ENCODE measurements at regions not wholly inside any gene's neighbourhood (a gene's known extent, or its start where the extent isn't known, plus 50 kb on each side); places are given as distances from the start of the nearest gene placed in this dataset.

GRCh38 chr3:64464955-64465354 lies 222.8 kb downstream of the ADAMTS9 start:
- Histone ChIP-seq H3K4me1 (ENCODE audit: low read depth) (no peaks in the 10 kb centered on the region), H3K4me3 (no peak overlapping the region), H3K9me3 (no peaks in the 10 kb centered on the region), H3K36me3 (ENCODE audit: low read depth) (no peaks in the 10 kb centered on the region)
- no peak for ATAC-seq
- intact Hi-C loops (cut with DNase I, micrococcal nuclease): no loop called here
- no peak for DNase-seq
- TF ChIP-seq CTCF (IDR thresholded peaks at IDR 0.05): no peak

- H3K4me3 ChIP-seq: no peak overlapping the region
- H3K36me3 ChIP-seq (ENCODE audit: low read depth): no peaks in the 10 kb centered on the region
- intact Hi-C loops (cut with DNase I, micrococcal nuclease): no loop called here
- no peaks in the 10 kb centered on the region for H3K9me3 ChIP-seq
- H3K4me1 ChIP-seq (ENCODE audit: low read depth): no peaks in the 10 kb centered on the region
- ATAC-seq (no peak), DNase-seq (no peak)
- TF ChIP-seq CTCF (IDR thresholded peaks at IDR 0.05): no peak
Observed at GRCh38 chr3:64463981-64464380, 223.8 kb downstream of the ADAMTS9 start.

GRCh38 chr3:64462203-64462602 lies 225.6 kb downstream of the ADAMTS9 start:
- intact Hi-C loops (cut with DNase I, micrococcal nuclease): no loop called here

GRCh38 chr3:64460877-64461276 lies 226.9 kb downstream of the ADAMTS9 start:
- H3K4me1 ChIP-seq (ENCODE audit: low read depth): no peaks in the 10 kb centered on the region
- ATAC-seq: no peak
- no peak overlapping the region for H3K4me3 ChIP-seq
- TF ChIP-seq CTCF (IDR thresholded peaks at IDR 0.05): no peak
- H3K9me3 ChIP-seq: no peaks in the 10 kb centered on the region
- H3K36me3 ChIP-seq (ENCODE audit: low read depth): no peaks in the 10 kb centered on the region
- no peak for DNase-seq
- intact Hi-C loops (cut with DNase I, micrococcal nuclease): no loop called here

More at GRCh38 chr3:64462203-64462602, 225.6 kb downstream of the ADAMTS9 start:
- H3K36me3 ChIP-seq (ENCODE audit: low read depth): no peaks in the 10 kb centered on the region
- TF ChIP-seq CTCF (IDR thresholded peaks at IDR 0.05): no peak
- H3K4me1 ChIP-seq (ENCODE audit: low read depth): no peaks in the 10 kb centered on the region
- DNase-seq: no peak
- no peaks in the 10 kb centered on the region for H3K9me3 ChIP-seq
- no peak for ATAC-seq
- H3K4me3 ChIP-seq: no peak overlapping the region

GRCh38 chr3:64460141-64460730 lies 227.6 kb downstream of the ADAMTS9 start:
- H3K9me3 ChIP-seq: no peaks in the 10 kb centered on the region
- intact Hi-C loops (cut with DNase I, micrococcal nuclease): no loop called here
- H3K4me3 ChIP-seq: no peak overlapping the region

More at GRCh38 chr3:64460141-64460730, 227.6 kb downstream of the ADAMTS9 start:
- DNase-seq (no peak), ATAC-seq (no peak)
- Histone ChIP-seq H3K36me3 (ENCODE audit: low read depth) (no peaks in the 10 kb centered on the region), H3K4me1 (ENCODE audit: low read depth) (no peaks in the 10 kb centered on the region)
- no peak for TF ChIP-seq CTCF (IDR thresholded peaks at IDR 0.05)

All from mucosa of descending colon (tissue), 3 donors.